B cell (primary cell): ENCODE measurements at regions not wholly inside any gene's neighbourhood (a gene's known extent, or its start where the extent isn't known, plus 50 kb on each side); places are given as distances from the start of the nearest gene placed in this dataset.

Experiments used
- ATAC-seq: fragments of 200-7000 bp; cut with Tn5 transposase; one replicate; pipeline ENCODE4 v1.10.0; 2021; ENCODE audit warnings: low read depth, mild to moderate bottlenecking, moderate number of reproducible peaks, moderate library complexity
- CTCF ChIA-PET: fragments of 350-600 bp; sonication (Branson Sonifier 250); formaldehyde crosslinking; loops from one replicate; lab custom pipeline; 2021; ENCODE audit warnings: antibody characterized with exemption, inconsistent platforms; lab: Charles Lee
- POLR2A ChIA-PET: fragments of 350-600 bp; sonication (Branson Sonifier 250); formaldehyde crosslinking; loops from one replicate; lab custom pipeline; 2021; ENCODE audit warnings: antibody characterized with exemption; lab: Charles Lee
- DNase-seq: peaks from one replicate; pipeline ENCODE4 v3.0.0; 2013
- H2AFZ ChIP-seq: 2 replicates; pipeline ENCODE4 v1.6.1; 2012; ENCODE audit warnings: mild to moderate bottlenecking, low read depth, low read length; ENCODE audit not compliant: insufficient read depth, poor library complexity, severe bottlenecking
- H3K27ac ChIP-seq, 2 donors: 1 replicate in 1 of 2; 2 replicates in 1 of 2; pipeline ENCODE4 v1.5.1; 2012 to 2013; ENCODE audit warnings: low read length in 2 of 2, mild to moderate bottlenecking in 2 of 2, moderate library complexity in 1 of 2
- H3K27me3 ChIP-seq, 4 experiments: fragments of 200-600 bp in 1 of 4; sonication (generic) in 1 of 4; replicated peaks in 1 of 4; 1 replicate in 2 of 4; 2 replicates in 2 of 4; pipeline versions ENCODE4 v1.6.1 to v1.7.0; 2013 to 2016; ENCODE audit warnings: low read length in 3 of 4, mild to moderate bottlenecking in 2 of 4, mixed read lengths in 1 of 4, moderate library complexity in 1 of 4; ENCODE audit not compliant: insufficient read depth in 4 of 4, control insufficient read depth in 3 of 4; ENCODE audit errors: control extremely low read depth in 1 of 4
- H3K36me3 ChIP-seq, 2 experiments: replicated peaks in 1 of 2; 1 replicate in 1 of 2; 2 replicates in 1 of 2; pipeline versions ENCODE4 v1.6.1 to v1.7.1; 2013; ENCODE audit warnings: low read length in 1 of 2; ENCODE audit not compliant: insufficient read depth in 2 of 2, control insufficient read depth in 1 of 2; ENCODE audit errors: control extremely low read depth in 1 of 2, extremely low read depth in 1 of 2
- H3K4me1 ChIP-seq, 2 donors: fragments of 200-600 bp in 1 of 2; sonication (generic) in 1 of 2; 1 replicate in 1 of 2; 2 replicates in 1 of 2; pipeline versions ENCODE4 v1.5.1 to v1.6.1; 2013 to 2017; ENCODE audit warnings: low read length in 2 of 2; ENCODE audit not compliant: control insufficient read depth in 2 of 2, insufficient read depth in 2 of 2
- H3K4me2 ChIP-seq: replicated peaks from 2 replicates; pipeline ENCODE3; 2012; ENCODE audit warnings: mild to moderate bottlenecking, low read depth, low read length; ENCODE audit not compliant: poor library complexity, severe bottlenecking
- H3K4me3 ChIP-seq, 5 experiments: fragments of 200-600 bp in 1 of 5; sonication (generic) in 1 of 5; 1 replicate in 3 of 5; 2 replicates in 2 of 5; pipeline versions ENCODE4 v1.5.1 to v1.7.0; 2011 to 2016; ENCODE audit warnings: low read length in 4 of 5, mild to moderate bottlenecking in 4 of 5, low read depth in 2 of 5, control low read depth in 1 of 5, moderate library complexity in 1 of 5; ENCODE audit not compliant: insufficient read depth in 1 of 5; ENCODE audit errors: control extremely low read depth in 1 of 5, extremely low read depth in 1 of 5
- H3K79me2 ChIP-seq: fragments of 200-600 bp; sonication (generic); one replicate; pipeline ENCODE4 v1.6.0; 2016; ENCODE audit warnings: low read length; ENCODE audit not compliant: control insufficient read depth, insufficient read depth
- H3K9ac ChIP-seq: fragments of 200-600 bp; sonication (generic); 2 replicates; pipeline ENCODE4 v1.6.1; 2017; ENCODE audit warnings: mild to moderate bottlenecking, low read length, moderate library complexity
- H3K9me3 ChIP-seq, 3 donors: one replicate each; pipeline versions ENCODE4 v1.6.1 to v1.7.1; 2013; ENCODE audit warnings: low read length in 2 of 3; ENCODE audit not compliant: control insufficient read depth in 2 of 3, insufficient read depth in 1 of 3; ENCODE audit errors: control extremely low read depth in 1 of 3
- H4K20me1 ChIP-seq: 2 replicates; pipeline ENCODE4 v1.6.0; 2012; ENCODE audit warnings: mild to moderate bottlenecking, low read length; ENCODE audit not compliant: insufficient read depth, control insufficient read depth, poor library complexity, severe bottlenecking
- H3K27ac Mint-ChIP-seq: one replicate; pipeline ENCODE4 v1.8.0; 2021; ENCODE audit warnings: mixed read lengths
- H3K27me3 Mint-ChIP-seq: one replicate; pipeline ENCODE4 v1.8.0; 2021; ENCODE audit warnings: mixed read lengths
- H3K4me1 Mint-ChIP-seq: one replicate; pipeline ENCODE4 v1.8.0; 2021; ENCODE audit warnings: mixed read lengths
- H3K4me3 Mint-ChIP-seq: one replicate; pipeline ENCODE4 v1.8.0; 2021; ENCODE audit warnings: mixed read lengths
- H3K9me3 Mint-ChIP-seq: one replicate; pipeline ENCODE4 v1.8.0; 2022; ENCODE audit warnings: mixed read lengths; ENCODE audit not compliant: insufficient read depth
- EZH2 ChIP-seq: IDR thresholded peaks from 2 replicates; pipeline ENCODE4 v1.6.1; 2012; ENCODE audit warnings: borderline replicate concordance, low read depth, mild to moderate bottlenecking, moderate library complexity, low read length; ENCODE audit not compliant: insufficient read depth, poor library complexity, severe bottlenecking
- WGBS: methylation state at CpG from one replicate; pipeline ENCODE4 v1.1.5; 2013; ENCODE audit warnings: missing lambda C conversion rate; ENCODE audit not compliant: insufficient coverage; 5-methylcytosine and 5-hydroxymethylcytosine counted together
- intact Hi-C: fragments of 100-400 bp; cut with micrococcal nuclease; formaldehyde crosslinking; loops from one replicate; pipeline ENCODE4 v1.10.0; 2022
- TF ChIP-seq, protein P1 (sequence below): fragments of 200-600 bp; IDR thresholded peaks from one replicate; pipeline ENCODE4 v1.8.0; 2022; ENCODE audit warnings: antibody characterized with exemption, mild to moderate bottlenecking

DNA sequence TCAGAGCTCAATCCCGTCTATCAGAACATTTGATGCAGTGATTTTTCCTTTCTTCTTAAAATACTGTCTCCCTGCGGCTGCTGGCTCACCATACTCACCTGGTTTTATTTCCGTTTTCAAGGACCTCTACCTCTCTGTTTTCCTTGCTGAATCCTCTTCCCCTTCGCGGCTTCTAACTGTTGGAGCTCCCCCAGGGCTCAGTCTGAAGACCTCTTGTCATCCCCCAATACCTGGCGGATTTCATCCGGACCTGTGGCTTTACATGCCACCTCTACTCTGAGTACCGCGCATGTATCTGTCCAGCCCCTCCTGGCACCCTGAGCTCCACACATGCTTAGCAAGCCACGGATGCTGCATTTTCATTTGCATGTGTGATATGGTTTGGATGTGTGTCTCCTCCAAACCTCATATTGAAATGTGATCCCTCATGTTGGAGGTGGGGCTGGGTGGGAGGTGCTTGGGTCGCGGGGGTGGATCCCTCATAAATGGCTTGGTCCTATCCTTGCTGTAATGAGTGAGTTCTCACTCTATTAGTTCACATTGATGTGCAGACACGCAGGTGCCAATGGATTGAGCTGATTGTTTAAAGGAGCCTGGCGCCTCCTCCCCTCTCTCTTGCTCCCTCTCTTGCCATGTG, 106.2 kb upstream of the LSM14A start:
- H3K9me3 ChIP-seq = no peaks in the 10 kb centered on the region
- TF ChIP-seq EZH2 = no peak
- TF ChIP-seq, protein P1, sequence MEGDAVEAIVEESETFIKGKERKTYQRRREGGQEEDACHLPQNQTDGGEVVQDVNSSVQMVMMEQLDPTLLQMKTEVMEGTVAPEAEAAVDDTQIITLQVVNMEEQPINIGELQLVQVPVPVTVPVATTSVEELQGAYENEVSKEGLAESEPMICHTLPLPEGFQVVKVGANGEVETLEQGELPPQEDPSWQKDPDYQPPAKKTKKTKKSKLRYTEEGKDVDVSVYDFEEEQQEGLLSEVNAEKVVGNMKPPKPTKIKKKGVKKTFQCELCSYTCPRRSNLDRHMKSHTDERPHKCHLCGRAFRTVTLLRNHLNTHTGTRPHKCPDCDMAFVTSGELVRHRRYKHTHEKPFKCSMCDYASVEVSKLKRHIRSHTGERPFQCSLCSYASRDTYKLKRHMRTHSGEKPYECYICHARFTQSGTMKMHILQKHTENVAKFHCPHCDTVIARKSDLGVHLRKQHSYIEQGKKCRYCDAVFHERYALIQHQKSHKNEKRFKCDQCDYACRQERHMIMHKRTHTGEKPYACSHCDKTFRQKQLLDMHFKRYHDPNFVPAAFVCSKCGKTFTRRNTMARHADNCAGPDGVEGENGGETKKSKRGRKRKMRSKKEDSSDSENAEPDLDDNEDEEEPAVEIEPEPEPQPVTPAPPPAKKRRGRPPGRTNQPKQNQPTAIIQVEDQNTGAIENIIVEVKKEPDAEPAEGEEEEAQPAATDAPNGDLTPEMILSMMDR = no peak
- H3K27ac Mint-ChIP-seq = no peak overlapping the region
- ATAC-seq = no peak
- H3K4me1 Mint-ChIP-seq = no peaks in the 10 kb centered on the region
- intact Hi-C loops = no loop called here
- ChIA-PET CTCF (no interaction called here), POLR2A (no interaction called here)
- no peaks in the 10 kb centered on the region for H3K9me3 Mint-ChIP-seq
- no peak overlapping the region for H3K4me3 ChIP-seq
- 41% methylated on average over 10 of the region's 14 CpGs for WGBS
- no peaks in the 10 kb centered on the region for H3K36me3 ChIP-seq
- H3K27me3 ChIP-seq = peaks cover 0 to 3% (median 1%) of the 10 kb centered on the region in 4 experiments
- peaks cover 22% of the 10 kb centered on the region for H3K27me3 Mint-ChIP-seq
- H3K4me3 Mint-ChIP-seq = no peak overlapping the region
- DNase-seq = no peak
- H3K4me2 ChIP-seq = no peak overlapping the region
- H2AFZ ChIP-seq = no peak overlapping the region
- H3K9ac ChIP-seq = no peak overlapping the region
- H4K20me1 ChIP-seq = no peaks in the 10 kb centered on the region
- no peak overlapping the region for H3K27ac ChIP-seq
- H3K79me2 ChIP-seq = no peaks in the 10 kb centered on the region
- H3K4me1 ChIP-seq = no peaks in the 10 kb centered on the region

DNA sequence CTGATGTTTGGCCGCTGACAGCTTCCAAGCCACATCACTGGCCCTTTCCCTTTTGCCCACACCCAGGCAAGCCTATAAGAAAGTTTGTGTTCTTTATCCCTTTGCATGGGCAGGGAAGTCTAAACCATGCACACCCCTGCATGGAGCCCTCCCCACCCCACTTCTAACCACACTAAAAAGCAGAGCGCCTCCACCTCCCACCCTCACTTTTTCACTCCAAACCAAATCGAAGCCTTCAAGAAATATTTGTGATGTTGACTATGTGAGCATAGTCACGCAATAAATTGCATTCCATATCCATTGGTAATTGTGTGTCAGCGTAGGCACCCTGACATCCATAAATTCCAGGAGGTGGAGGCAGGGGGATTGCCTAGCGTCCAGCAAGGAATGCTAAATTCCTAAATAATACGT, 104.4 kb upstream of the LSM14A start:
- Histone ChIP-seq H3K79me2 (no peaks in the 10 kb centered on the region), H3K9me3 (no peaks in the 10 kb centered on the region), H3K9ac (no peak overlapping the region), H3K4me3 (no peak overlapping the region), H4K20me1 (no peaks in the 10 kb centered on the region), H3K27me3 (peaks cover 0 to 3% (median 1%) of the 10 kb centered on the region in 4 experiments), H3K4me2 (no peak overlapping the region), H3K36me3 (no peaks in the 10 kb centered on the region), H3K27ac (no peak overlapping the region), H3K4me1 (no peaks in the 10 kb centered on the region), H2AFZ (no peak overlapping the region)
- ATAC-seq = no peak
- ChIA-PET CTCF (no interaction called here), POLR2A (no interaction called here)
- no peak overlapping the region for H3K4me3 Mint-ChIP-seq
- H3K27me3 Mint-ChIP-seq = peaks cover 24% of the 10 kb centered on the region
- no peak for DNase-seq
- no peak overlapping the region for H3K27ac Mint-ChIP-seq
- no peaks in the 10 kb centered on the region for H3K4me1 Mint-ChIP-seq
- WGBS = no CpG with 5 or more reads among the region's 7 CpGs
- no peaks in the 10 kb centered on the region for H3K9me3 Mint-ChIP-seq
- TF ChIP-seq EZH2 = no peak
- TF ChIP-seq, protein P1 = no peak
- intact Hi-C loops = no loop called here
